A673 (cell line): ENCODE measurements at regions not wholly inside any gene's neighbourhood (a gene's known extent, or its start where the extent isn't known, plus 50 kb on each side); places are given as distances from the start of the nearest gene placed in this dataset.

Experiments
- CTCF ChIP-seq: fragments of 300-800, 200-600 bp; sonication (generic); conservative IDR thresholded peaks from 2 replicates; pipeline ENCODE4 v1.5.1; 2017; ENCODE audit warnings: low read depth, mild to moderate bottlenecking, antibody characterized with exemption, low read length, moderate library complexity, mixed read lengths
- EZH2 ChIP-seq: fragments of 200-600 bp; sonication (generic); IDR thresholded peaks from 2 replicates; pipeline ENCODE4 v1.6.1; 2017; ENCODE audit warnings: borderline replicate concordance, low read depth, mild to moderate bottlenecking, mixed read lengths, antibody characterized with exemption, low read length; ENCODE audit not compliant: poor library complexity, severe bottlenecking

- TF ChIP-seq CTCF (no peak), EZH2 (no peak)
Observed at GRCh38 chr1:5648410-5649165, 343.6 kb downstream of the NPHP4 start.
